Panc1 (cell line): ENCODE measurements at regions not wholly inside any gene's neighbourhood (a gene's known extent, or its start where the extent isn't known, plus 50 kb on each side); places are given as distances from the start of the nearest gene placed in this dataset.
"Not testable (repeated sequence)": the region's sequence is repeated elsewhere in the genome, so short reads cannot be mapped to it uniquely, and the experiment has no call there.

Source experiments
- CTCF ChIP-seq: fragments of 450-650 bp; IDR thresholded peaks from 2 replicates; pipeline ENCODE4 v1.5.1; 2017; ENCODE audit warnings: mild to moderate bottlenecking
- POLR2AphosphoS5 ChIP-seq: IDR thresholded peaks from 2 replicates; pipeline ENCODE4 v1.6.1; 2012; ENCODE audit warnings: mild to moderate bottlenecking, low read depth, low read length, moderate library complexity
- TCF7L2 ChIP-seq: IDR thresholded peaks from 2 replicates; pipeline ENCODE4 v1.6.1; 2011; ENCODE audit warnings: mild to moderate bottlenecking, low read depth, low read length, inconsistent platforms
- TF ChIP-seq, protein P1 (sequence below), 2 experiments: IDR thresholded peaks; 2 replicates each; pipeline ENCODE4 v1.6.1; 2011 to 2012; ENCODE audit warnings: low read depth in 2 of 2, control low read depth in 1 of 2, low read length in 1 of 2, mild to moderate bottlenecking in 1 of 2, moderate library complexity in 1 of 2; ENCODE audit not compliant: insufficient read depth in 1 of 2

DNA sequence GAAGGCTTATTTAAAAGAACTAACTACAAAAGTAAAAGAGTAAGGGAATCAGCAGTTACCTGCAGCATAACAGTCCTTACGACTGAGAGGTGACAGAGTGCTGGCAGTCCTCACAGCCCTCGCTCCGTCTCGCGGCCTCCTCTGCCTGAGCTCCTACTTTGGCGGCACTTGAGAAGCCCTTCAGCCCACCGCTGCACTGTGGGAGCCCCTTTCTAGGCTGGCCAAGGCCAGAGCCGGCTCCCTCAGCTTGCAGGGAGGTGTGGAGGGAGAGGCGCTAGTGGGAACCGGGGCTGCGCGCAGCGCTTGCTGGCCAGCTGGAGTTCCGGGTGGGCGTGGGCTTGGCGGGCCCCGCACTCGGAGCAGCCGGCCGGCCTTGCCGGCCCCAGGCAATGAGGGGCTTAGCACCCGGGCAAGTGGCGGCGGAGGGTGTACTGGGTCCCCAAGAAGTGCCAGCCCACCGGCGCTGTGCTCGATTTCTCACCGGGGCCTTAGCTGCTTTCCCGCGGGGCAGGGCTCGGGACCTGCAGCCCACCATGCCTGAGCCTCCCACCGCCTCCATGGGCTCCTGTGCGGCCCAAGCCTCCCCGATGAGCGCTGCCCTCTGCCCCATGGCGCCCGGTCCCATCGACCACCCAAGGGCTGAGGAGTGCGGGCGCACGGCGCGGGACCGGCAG, 285.7 kb upstream of the MAGI2 start:
- TF ChIP-seq POLR2AphosphoS5, CTCF, TCF7L2: not testable (repeated sequence)
- TF ChIP-seq, protein P1, sequence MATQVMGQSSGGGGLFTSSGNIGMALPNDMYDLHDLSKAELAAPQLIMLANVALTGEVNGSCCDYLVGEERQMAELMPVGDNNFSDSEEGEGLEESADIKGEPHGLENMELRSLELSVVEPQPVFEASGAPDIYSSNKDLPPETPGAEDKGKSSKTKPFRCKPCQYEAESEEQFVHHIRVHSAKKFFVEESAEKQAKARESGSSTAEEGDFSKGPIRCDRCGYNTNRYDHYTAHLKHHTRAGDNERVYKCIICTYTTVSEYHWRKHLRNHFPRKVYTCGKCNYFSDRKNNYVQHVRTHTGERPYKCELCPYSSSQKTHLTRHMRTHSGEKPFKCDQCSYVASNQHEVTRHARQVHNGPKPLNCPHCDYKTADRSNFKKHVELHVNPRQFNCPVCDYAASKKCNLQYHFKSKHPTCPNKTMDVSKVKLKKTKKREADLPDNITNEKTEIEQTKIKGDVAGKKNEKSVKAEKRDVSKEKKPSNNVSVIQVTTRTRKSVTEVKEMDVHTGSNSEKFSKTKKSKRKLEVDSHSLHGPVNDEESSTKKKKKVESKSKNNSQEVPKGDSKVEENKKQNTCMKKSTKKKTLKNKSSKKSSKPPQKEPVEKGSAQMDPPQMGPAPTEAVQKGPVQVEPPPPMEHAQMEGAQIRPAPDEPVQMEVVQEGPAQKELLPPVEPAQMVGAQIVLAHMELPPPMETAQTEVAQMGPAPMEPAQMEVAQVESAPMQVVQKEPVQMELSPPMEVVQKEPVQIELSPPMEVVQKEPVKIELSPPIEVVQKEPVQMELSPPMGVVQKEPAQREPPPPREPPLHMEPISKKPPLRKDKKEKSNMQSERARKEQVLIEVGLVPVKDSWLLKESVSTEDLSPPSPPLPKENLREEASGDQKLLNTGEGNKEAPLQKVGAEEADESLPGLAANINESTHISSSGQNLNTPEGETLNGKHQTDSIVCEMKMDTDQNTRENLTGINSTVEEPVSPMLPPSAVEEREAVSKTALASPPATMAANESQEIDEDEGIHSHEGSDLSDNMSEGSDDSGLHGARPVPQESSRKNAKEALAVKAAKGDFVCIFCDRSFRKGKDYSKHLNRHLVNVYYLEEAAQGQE (IDR thresholded peaks at IDR 0.05; ENCODE audit: insufficient read depth in 1 of 2, low read depth in 2 of 2, low read length in 1 of 2), result not testable (repeated sequence)
